ENCODE measurements at regions not wholly inside any gene's neighbourhood (a gene's known extent, or its start where the extent isn't known, plus 50 kb on each side); places are given as distances from the start of the nearest gene placed in this dataset.

DNA sequence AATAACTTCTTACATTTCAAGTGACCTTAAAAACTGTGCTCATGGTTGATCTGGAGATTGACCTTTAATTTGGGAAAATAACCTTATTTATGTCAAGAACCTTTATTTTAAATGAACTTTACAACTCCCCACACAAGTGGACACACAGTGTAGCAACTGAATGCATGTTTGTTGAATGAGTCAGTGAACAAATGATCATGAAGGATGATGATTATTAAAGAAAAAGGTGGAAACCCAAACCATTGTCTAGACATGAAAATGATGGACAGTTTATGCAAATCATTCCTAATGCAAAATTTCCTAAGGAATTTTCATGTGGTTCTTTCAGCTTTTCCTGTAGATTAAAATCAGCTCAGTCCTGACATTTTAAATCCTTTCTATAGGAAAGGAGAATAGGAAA is 439.8 kb upstream of the RUNX1 start:
- no peak for TF ChIP-seq EP300 (IDR thresholded peaks at IDR 0.05)
- TF ChIP-seq, protein P1, sequence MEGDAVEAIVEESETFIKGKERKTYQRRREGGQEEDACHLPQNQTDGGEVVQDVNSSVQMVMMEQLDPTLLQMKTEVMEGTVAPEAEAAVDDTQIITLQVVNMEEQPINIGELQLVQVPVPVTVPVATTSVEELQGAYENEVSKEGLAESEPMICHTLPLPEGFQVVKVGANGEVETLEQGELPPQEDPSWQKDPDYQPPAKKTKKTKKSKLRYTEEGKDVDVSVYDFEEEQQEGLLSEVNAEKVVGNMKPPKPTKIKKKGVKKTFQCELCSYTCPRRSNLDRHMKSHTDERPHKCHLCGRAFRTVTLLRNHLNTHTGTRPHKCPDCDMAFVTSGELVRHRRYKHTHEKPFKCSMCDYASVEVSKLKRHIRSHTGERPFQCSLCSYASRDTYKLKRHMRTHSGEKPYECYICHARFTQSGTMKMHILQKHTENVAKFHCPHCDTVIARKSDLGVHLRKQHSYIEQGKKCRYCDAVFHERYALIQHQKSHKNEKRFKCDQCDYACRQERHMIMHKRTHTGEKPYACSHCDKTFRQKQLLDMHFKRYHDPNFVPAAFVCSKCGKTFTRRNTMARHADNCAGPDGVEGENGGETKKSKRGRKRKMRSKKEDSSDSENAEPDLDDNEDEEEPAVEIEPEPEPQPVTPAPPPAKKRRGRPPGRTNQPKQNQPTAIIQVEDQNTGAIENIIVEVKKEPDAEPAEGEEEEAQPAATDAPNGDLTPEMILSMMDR (IDR thresholded peaks at IDR 0.05): no peak
- no peak for TF ChIP-seq POLR2A (IDR thresholded peaks at IDR 0.05)
- no peak for TF ChIP-seq POLR2AphosphoS5 (IDR thresholded peaks at IDR 0.05)

Measured in upper lobe of left lung (tissue), 4 donors.